ELF-1 (cell line): ENCODE measurements at regions not wholly inside any gene's neighbourhood (a gene's known extent, or its start where the extent isn't known, plus 50 kb on each side); places are given as distances from the start of the nearest gene placed in this dataset.
"Not testable (repeated sequence)": the region's sequence is repeated elsewhere in the genome, so short reads cannot be mapped to it uniquely, and the experiment has no call there.

ENCODE experiments used
- DNase-seq: peaks from one replicate; pipeline ENCODE4 v3.0.0-alpha.2; 2016; ENCODE audit warnings: low read depth, low spot score

DNA sequence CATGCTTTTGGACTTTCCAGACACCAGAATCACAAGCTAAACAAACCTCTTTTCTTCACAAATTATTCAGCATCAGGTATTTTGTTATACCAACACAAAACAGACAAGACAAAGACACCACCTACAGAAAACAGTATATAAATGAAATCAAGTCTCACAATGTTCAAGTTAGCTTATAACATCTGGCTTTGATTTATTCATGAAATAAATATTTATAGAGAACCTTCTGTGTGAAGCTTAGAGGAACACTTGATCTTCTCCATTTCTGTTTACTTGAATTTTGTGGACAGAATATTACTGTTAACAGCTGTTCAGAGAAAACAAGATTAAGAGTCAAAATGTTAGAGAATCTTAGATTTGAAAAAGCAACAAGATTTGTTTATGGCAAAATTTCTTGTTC lies 137.4 kb upstream of the PRR16 start:
- DNase-seq = no peak

DNA sequence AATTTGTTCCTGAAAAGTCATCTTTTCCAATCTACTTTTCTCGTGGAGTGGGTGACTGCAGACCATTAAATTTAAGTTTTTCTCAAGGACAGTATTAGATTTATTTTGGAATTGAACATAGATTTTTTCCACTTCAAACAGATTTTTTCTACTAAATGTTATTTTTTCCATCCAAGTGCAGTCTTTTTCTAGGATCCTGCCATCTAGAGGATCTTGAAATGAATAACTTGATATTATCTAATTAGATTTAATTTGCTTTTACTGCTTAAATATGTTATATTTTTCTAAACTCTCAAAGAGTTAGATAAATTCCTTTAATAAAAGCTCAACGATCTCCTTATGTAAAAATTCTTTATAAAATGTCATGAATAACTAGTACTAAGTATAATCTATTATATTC lies 136.9 kb upstream of the PRR16 start:
- no peak for DNase-seq

DNA sequence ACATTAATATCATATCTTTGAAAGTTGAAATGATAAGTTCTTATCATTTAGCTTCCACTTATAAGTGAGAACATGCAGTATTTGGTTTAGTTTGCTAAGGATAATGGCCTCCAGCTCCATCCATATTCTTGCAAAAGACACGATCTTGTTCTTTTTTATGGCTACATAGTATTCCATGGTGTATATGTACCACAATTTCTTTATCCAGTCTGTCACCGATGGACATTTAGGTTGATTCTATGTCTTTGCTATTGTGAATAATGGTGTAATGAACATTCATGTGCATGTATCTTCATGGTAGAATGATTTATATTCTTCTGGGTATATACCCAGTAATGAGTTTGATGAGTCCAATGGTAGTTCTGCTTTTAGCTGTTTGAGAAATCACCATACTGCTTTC lies 135.0 kb upstream of the PRR16 start:
- no peak for DNase-seq

GRCh38 chr5:120330558-120330957 lies 133.5 kb upstream of the PRR16 start:
- no peak for DNase-seq

DNA sequence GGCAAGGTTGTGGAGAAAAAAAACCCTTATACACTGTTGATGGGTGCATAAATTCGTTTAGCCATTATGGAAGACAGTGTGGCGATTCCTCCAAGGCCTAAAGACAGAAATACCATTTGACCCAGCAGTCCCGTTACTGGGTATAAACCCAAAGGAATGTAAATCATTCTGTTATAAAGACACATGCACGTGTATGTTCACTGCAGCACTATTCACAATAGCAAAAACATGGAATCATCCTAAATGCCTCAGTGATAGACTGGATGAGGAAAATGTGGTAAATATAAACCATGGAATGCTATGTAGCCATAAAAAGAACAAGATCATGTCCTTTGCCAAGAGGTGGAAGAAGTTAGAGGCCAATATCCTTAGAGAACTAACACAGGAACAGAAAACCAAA lies 119.9 kb upstream of the PRR16 start:
- no peak for DNase-seq

- DNase-seq = no peak
Measured at GRCh38 chr5:120345947-120346346, 118.2 kb upstream of the PRR16 start.

DNA sequence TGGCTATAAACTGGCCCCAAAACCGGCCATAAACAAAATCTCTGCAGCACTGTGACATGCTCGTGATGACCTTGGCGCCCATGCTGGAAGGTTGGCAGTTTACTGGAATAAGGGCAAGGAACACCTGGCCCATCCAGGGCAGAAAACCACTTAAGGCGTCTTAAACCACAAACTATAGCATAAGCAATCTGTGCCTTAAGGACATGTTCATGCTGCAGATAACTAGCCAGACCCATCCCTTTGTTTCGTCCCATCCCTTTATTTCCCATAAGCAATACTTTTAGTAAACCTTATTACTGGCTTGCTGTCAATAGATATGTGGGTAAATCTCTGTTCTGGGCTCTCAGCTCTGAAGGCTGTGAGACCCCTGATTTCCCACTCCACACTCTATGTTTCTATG lies 113.0 kb upstream of the PRR16 start:
- not testable (repeated sequence) for DNase-seq

- no peak for DNase-seq
Measured at GRCh38 chr5:120354126-120354525, 110.0 kb upstream of the PRR16 start.

DNA sequence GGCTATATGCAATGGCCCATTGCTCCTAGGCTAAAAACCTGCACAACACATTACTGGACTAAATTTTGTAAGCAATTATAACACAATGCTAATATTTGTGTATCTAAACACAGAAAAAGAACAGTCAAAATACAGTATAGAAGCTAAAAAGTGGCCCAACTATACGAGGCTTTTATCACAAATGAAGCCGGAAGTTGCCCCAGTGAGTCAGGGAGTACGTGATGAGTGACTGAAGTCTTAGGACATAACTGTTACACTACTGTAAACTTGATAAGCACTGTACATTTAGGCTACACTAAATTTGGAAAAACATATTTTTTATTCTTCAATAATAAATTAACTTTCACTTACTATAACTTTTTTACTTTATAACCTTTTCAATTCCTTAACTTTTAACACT lies 105.2 kb upstream of the PRR16 start:
- DNase-seq = no peak

DNA sequence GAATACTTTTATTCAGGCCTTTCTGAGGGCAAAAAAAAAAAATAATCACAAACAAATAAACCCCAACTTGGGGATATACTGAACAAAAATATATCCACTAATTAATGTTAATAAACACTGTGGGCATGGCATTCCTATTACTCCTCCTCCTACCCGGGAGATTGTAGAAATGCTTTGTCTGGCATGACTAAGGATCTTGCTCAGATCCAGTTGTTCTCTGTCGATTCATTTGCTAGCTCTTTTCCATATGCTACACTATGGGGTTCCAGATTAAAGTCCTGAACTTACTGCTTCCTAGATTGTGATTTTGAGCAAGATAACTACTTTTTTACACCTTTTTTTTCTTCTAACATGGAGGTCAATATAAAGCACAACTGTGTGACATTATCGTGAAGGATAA lies 102.2 kb upstream of the PRR16 start:
- no peak for DNase-seq

GRCh38 chr5:120362426-120362825 lies 101.7 kb upstream of the PRR16 start:
- no peak for DNase-seq

DNA sequence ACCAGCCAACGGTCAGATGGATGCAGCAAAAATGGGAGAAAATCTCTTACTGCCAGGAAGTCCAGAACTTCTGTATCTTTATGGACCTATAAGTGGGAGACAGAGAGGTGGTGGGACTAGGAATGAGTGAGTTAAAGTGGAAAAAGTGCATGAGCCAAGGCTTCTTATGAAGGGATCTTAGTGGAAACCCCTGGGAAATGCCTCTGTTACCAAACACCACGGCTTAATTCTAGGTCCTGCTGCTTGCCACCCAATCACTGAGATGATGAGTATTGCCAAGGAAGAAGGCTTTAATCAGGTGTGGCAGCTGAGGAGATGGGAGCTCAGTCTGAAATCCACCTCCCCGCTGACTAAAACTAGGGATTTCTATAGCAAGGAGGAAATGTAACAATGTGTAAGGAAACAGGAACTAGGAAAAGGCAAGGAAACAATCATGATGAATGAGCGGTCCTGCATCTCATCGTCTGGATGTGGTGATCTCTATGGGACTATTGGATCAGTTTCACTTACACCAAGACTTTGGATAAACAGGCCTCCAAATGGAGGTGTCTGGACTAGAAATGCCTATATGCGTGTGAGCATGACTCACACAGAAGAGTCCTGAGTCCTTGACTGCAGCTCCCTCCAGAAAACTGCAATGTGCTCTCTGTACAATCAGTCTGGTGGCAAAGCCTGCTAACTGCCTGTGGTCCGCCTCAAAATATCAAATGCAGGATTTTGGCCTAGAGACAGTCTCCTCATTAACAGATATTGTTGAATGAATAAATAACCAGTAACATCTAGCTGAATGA lies 98.2 kb upstream of the PRR16 start:
- DNase-seq = no peak

DNA sequence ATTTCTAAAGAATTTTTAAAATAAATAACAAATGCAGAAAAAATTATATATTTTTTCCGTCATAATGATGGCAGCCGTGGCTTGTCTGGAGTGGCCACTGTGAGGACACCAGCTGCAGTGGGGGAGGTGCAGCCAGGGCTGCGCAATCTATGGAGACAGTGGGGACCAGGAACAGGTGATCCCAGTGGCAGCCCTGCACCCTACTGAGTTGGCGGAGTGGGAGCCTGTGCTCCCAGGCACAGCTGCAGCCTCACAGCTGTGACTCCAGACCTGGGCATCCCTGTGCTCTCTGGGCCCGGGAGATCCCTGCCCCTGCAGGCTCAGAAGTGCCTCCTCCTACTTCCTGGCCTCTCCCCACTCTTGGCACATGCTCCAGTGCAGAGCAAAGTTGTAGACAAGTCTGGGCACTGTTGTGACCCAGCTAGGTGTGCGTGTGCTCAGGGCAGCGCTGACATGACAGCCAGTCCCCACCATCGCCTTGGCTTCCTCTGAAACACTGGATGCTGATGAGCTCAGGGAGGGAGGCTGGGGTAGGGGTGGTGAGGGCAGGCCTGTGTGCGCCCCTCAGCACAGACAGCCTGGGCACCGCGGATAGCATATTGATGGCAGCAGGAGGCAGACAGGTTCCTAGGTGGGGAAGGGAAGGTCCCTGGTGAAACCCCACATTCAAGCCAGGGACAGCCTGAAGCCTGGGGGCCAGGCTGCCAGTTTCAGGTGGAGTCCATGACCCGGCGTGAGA lies 96.0 kb upstream of the PRR16 start:
- no peak for DNase-seq

DNA sequence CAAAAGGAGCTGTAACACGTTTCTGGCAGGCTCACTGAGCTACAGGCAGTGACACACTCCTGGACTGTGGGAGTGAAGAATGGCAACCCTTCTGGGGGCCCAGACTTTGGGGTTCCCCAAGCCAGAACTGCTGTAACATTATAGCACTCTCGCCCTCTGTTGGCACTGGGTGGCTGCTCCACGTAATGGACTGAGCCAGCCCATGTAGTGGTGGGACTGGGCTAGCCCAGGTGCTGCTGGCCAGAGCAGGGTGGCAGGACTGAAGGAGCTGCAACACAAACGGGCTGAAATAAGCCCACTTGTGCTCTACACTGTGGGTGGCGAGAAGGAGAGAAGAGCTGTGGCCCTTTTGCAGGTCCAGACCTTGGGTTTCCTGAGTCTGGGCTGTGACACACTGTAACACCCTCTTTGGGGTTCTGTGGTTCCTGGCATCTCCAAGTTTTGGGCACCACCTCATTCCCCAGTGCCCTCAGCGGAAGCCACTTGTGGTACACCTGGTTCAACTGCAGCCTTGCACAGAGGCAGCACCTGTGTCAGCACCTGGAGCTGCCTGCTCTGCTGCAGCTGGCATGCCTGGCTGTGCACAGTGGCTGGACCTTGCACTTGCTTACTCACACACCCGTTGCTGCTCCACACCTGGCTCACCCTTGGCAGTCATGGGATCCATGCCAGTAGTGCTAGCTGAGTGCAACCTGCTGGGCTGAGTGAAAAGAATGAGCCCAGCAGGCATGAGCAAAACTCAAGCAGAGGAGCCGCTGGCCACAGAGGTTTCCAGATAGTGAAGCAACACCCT lies 95.0 kb upstream of the PRR16 start:
- no peak for DNase-seq

- DNase-seq = no peak
Measured at GRCh38 chr5:120372899-120373298, 91.2 kb upstream of the PRR16 start.

GRCh38 chr5:120375248-120375647 lies 88.9 kb upstream of the PRR16 start:
- DNase-seq = no peak

DNA sequence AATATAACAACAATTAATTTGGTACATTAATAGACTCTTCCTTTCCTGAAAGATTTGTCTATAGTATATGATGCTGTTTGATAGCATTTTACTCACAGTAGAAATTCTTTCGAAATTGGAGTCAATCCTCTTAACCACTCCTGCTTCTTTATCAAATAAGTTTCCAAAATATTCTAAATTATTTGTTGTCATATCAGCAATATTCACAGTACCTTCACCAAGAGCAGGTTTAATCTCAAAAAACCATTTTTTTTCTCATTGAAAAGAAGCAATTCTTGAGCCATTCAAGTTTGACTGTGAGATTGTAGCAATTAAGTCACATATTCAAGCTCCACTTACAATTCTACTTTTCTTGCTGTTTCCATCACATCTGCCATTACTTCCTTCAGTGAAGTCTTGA lies 83.5 kb upstream of the PRR16 start:
- DNase-seq = no peak

GRCh38 chr5:120382833-120383232 lies 81.3 kb upstream of the PRR16 start:
- no peak for DNase-seq

DNA sequence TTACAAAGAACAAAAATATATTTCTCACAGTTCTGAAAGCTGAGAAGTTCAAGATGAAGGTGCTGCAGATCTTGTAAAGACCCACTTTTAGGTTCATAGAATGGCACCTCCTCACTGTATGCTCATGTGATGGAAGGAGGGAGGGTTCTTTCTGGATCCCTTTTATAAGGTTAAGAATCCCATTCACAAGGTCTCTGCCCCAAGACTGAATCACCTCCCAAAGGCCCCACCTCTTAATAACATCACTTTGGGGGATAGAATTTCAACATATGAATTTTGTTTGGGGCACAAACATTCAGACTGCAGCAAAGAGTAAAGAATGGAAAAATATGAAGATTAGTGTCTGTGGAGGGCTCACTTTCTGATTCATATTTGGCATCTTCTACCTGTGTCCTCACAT lies 77.1 kb upstream of the PRR16 start:
- no peak for DNase-seq

DNA sequence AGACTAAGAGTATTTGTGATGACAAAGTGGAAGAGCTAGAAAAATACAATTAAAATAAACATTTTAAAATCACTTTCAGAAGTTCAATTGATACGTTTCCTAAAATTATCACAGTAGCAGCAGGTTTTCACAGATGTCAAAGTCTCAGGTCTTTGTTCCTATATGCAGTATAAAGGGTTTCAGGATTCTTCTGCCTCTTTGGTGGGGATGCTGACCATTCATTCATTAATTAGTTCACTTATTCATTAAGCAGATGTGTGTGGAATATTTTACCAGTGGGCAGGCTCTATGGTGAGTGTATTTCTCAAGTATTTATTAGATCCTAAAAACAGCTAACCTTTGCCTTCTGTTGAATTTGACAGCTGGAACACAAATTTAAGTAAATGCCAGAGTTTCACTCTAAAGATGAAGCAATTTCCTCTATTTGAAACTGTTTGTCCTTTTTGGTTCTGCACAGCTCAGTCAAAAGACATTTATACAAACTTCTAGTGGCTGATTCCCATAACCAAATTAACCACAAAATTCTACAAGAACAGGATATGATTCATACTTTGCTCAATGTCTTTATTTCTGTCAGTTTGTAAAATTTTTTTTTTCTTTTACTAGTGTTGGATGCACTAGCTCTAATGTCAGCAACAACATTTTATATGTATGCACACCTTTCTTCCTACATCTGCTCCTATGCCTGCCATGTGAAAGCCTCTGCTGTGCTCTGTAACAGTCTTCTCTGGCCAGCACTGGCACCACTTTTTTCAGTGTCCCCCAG lies 75.9 kb upstream of the PRR16 start:
- no peak for DNase-seq

GRCh38 chr5:120394259-120394658 lies 69.8 kb upstream of the PRR16 start:
- no peak for DNase-seq

- no peak for DNase-seq
Measured at GRCh38 chr5:120396186-120396585, 67.9 kb upstream of the PRR16 start.
